ENCODE measurements at regions not wholly inside any gene's neighbourhood (a gene's known extent, or its start where the extent isn't known, plus 50 kb on each side); places are given as distances from the start of the nearest gene placed in this dataset.

- Histone ChIP-seq H3K36me3 (ENCODE audit: control insufficient read depth in 2 of 2, insufficient read depth in 2 of 2, low read length in 1 of 2) (no peaks in the 10 kb centered on the region), H3K27me3 (replicated peaks in 1 of 2; ENCODE audit: control insufficient read depth in 2 of 2, insufficient read depth in 2 of 2, low read length in 1 of 2) (no peaks in the 10 kb centered on the region), H2AFZ (ENCODE audit: control insufficient read depth, low read depth, low read length) (no peak overlapping the region), H3K27ac (ENCODE audit: control insufficient read depth, insufficient read depth) (no peak overlapping the region), H3K4me2 (ENCODE audit: control insufficient read depth, insufficient read depth) (no peak overlapping the region), H3K4me1 (ENCODE audit: control insufficient read depth, insufficient read depth, low read length) (no peaks in the 10 kb centered on the region), H3K9ac (ENCODE audit: control insufficient read depth, insufficient read depth, low read length) (no peak overlapping the region), H4K20me1 (ENCODE audit: control insufficient read depth, insufficient read depth) (no peaks in the 10 kb centered on the region), H3K9me3 (replicated peaks; ENCODE audit: control insufficient read depth, insufficient read depth, low read length) (no peaks in the 10 kb centered on the region; the same call in 2 of the 3 replicates), H3K4me3 (no peak overlapping the region), H3K79me2 (ENCODE audit: control insufficient read depth, insufficient read depth, low read length) (no peaks in the 10 kb centered on the region)
- TF ChIP-seq, protein P1, sequence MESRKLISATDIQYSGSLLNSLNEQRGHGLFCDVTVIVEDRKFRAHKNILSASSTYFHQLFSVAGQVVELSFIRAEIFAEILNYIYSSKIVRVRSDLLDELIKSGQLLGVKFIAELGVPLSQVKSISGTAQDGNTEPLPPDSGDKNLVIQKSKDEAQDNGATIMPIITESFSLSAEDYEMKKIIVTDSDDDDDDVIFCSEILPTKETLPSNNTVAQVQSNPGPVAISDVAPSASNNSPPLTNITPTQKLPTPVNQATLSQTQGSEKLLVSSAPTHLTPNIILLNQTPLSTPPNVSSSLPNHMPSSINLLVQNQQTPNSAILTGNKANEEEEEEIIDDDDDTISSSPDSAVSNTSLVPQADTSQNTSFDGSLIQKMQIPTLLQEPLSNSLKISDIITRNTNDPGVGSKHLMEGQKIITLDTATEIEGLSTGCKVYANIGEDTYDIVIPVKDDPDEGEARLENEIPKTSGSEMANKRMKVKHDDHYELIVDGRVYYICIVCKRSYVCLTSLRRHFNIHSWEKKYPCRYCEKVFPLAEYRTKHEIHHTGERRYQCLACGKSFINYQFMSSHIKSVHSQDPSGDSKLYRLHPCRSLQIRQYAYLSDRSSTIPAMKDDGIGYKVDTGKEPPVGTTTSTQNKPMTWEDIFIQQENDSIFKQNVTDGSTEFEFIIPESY (IDR thresholded peaks at IDR 0.05): no peak
- TF ChIP-seq MYB (IDR thresholded peaks at IDR 0.05; ENCODE audit: borderline replicate concordance, low read depth, low read length) (no peak), FOS (IDR thresholded peaks at IDR 0.05; ENCODE audit: borderline replicate concordance, extremely low read depth, insufficient read length) (no peak), RELB (IDR thresholded peaks at IDR 0.05; ENCODE audit: low read depth) (no peak)
- TF ChIP-seq, protein P2, sequence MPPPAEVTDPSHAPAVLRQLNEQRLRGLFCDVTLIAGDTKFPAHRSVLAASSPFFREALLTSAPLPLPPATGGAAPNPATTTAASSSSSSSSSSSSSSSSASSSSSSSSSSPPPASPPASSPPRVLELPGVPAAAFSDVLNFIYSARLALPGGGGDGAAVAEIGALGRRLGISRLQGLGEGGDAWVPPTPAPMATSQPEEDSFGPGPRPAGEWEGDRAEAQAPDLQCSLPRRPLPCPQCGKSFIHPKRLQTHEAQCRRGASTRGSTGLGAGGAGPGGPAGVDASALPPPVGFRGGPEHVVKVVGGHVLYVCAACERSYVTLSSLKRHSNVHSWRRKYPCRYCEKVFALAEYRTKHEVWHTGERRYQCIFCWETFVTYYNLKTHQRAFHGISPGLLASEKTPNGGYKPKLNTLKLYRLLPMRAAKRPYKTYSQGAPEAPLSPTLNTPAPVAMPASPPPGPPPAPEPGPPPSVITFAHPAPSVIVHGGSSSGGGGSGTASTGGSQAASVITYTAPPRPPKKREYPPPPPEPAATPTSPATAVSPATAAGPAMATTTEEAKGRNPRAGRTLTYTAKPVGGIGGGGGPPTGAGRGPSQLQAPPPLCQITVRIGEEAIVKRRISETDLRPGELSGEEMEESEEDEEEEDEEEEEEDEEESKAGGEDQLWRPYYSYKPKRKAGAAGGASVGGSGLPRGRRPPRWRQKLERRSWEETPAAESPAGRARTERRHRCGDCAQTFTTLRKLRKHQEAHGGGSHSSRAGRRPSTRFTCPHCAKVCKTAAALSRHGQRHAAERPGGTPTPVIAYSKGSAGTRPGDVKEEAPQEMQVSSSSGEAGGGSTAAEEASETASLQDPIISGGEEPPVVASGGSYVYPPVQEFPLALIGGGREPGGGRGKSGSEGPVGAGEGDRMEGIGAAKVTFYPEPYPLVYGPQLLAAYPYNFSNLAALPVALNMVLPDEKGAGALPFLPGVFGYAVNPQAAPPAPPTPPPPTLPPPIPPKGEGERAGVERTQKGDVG (CRISPR knock-in tag; IDR thresholded peaks at IDR 0.05): no peak
- WGBS (ENCODE audit: insufficient coverage, insufficient replicate concordance, low lambda C conversion rate, missing lambda C conversion rate): 0% methylated on average over 4 of the region's 4 CpGs
- SMC1A ChIA-PET (ENCODE audit: uncharacterized antibody, unreplicated experiment): no interaction called here
- CTCF ChIA-PET: no interaction called here
- intact Hi-C loops (cut with micrococcal nuclease; ENCODE audit: unreplicated experiment): no loop called here
- RAD21 ChIA-PET (ENCODE audit: unreplicated experiment): no interaction called here
- FAIRE-seq (no peak), ATAC-seq (no peak), DNase-seq (ENCODE audit: low read depth, low spot score) (no peak)
- in situ Hi-C loops (cut with MboI): no loop called here
- no TSS peak for BruUV-seq (replicated peaks)
- POLR2A ChIA-PET: no interaction called here
Measured at GRCh38 chr10:131495224-131495623, 183.7 kb upstream of the TCERG1L start.
